Activated naive CD4-positive, alpha-beta T cell treated with anti-CD3 and anti-CD28 coated beads, Interleukin-2, amount 10 ng/mL, durations not matched to agents 7 days and 5 days (primary cell): ENCODE measurements at regions not wholly inside any gene's neighbourhood (a gene's known extent, or its start where the extent isn't known, plus 50 kb on each side); places are given as distances from the start of the nearest gene placed in this dataset.
"Not testable (repeated sequence)": the region's sequence is repeated elsewhere in the genome, so short reads cannot be mapped to it uniquely, and the experiment has no call there.

Experiments
- CTCF ChIA-PET: fragments of 350-600 bp; sonication (Branson Sonifier 250); formaldehyde crosslinking; loops from one replicate; lab custom pipeline; 2021; ENCODE audit warnings: antibody characterized with exemption; lab: Charles Lee
- DNase-seq: peaks from one replicate; pipeline ENCODE4 v3.0.0-alpha.2; 2020
- H3K27ac Mint-ChIP-seq: one replicate; pipeline ENCODE4 v1.8.0; 2021; ENCODE audit warnings: mild to moderate bottlenecking, moderate library complexity, mixed read lengths
- H3K27me3 Mint-ChIP-seq: one replicate; pipeline ENCODE4 v1.8.0; 2021; ENCODE audit warnings: mild to moderate bottlenecking, mixed read lengths
- H3K36me3 Mint-ChIP-seq: one replicate; pipeline ENCODE4 v1.8.0; 2021; ENCODE audit warnings: mixed read lengths
- H3K4me1 Mint-ChIP-seq: one replicate; pipeline ENCODE4 v1.8.0; 2021; ENCODE audit warnings: mixed read lengths
- H3K4me3 Mint-ChIP-seq: one replicate; pipeline ENCODE4 v1.8.0; 2021; ENCODE audit warnings: mild to moderate bottlenecking, moderate library complexity, mixed read lengths
- H3K9me3 Mint-ChIP-seq: one replicate; pipeline ENCODE4 v1.8.0; 2021; ENCODE audit warnings: mixed read lengths

- H3K36me3 Mint-ChIP-seq = no peaks in the 10 kb centered on the region
- H3K27me3 Mint-ChIP-seq = no peaks in the 10 kb centered on the region
- no peak overlapping the region for H3K4me3 Mint-ChIP-seq
- no peaks in the 10 kb centered on the region for H3K4me1 Mint-ChIP-seq
- H3K27ac Mint-ChIP-seq = no peak overlapping the region
- DNase-seq = no peak
- CTCF ChIA-PET = no interaction called here
- H3K9me3 Mint-ChIP-seq = no peaks in the 10 kb centered on the region
Observed at GRCh38 chr7:121696954-121697353, 176.0 kb upstream of the PTPRZ1 start.

DNA sequence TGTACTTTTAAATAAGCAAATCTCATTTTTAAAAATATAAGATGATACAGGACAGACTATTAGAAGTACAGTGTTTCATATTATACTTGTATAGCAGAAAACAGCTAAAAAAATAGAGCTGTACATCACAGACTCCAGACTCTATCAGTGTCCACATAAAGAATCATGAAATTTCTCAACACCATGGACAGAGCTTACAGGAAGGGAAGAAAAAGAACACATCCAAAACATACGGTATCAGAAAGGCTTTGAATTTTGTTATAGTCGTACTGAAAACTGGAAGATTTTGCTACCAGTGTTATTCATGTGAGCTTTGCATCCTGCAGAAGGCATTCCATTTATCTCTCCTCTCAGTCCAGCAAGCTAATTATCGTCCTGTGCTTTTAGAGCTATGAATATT lies 183.2 kb upstream of the PTPRZ1 start:
- CTCF ChIA-PET = no interaction called here
- Mint-ChIP-seq H3K4me1 (no peaks in the 10 kb centered on the region), H3K27me3 (no peaks in the 10 kb centered on the region), H3K36me3 (no peaks in the 10 kb centered on the region), H3K4me3 (no peak overlapping the region), H3K9me3 (no peaks in the 10 kb centered on the region), H3K27ac (no peak overlapping the region)
- no peak for DNase-seq

DNA sequence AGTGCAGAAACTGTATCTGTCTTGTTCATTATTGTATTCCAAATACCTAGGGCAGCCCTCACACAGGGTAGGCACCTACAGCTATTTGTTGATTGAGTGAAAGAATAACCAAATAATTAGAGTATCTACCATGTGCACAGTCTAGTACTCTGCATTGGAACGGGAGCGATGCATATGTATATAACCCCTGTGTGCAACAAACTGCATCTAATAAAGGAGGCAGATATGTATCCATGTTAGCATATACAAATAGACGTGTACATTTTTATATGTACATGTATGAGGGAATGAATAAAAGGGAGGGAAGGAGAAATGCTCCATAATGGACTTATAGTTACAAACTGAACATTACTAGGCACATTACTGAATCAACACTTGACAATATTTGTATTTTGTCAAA lies 191.3 kb upstream of the PTPRZ1 start:
- H3K36me3 Mint-ChIP-seq = no peaks in the 10 kb centered on the region
- H3K4me3 Mint-ChIP-seq = no peak overlapping the region
- H3K27ac Mint-ChIP-seq = no peak overlapping the region
- CTCF ChIA-PET = no interaction called here
- H3K27me3 Mint-ChIP-seq = no peaks in the 10 kb centered on the region
- H3K9me3 Mint-ChIP-seq = no peaks in the 10 kb centered on the region
- no peaks in the 10 kb centered on the region for H3K4me1 Mint-ChIP-seq
- no peak for DNase-seq

- H3K4me1 Mint-ChIP-seq = no peaks in the 10 kb centered on the region
- no peaks in the 10 kb centered on the region for H3K27me3 Mint-ChIP-seq
- CTCF ChIA-PET = no interaction called here
- H3K4me3 Mint-ChIP-seq = no peak overlapping the region
- H3K9me3 Mint-ChIP-seq = no peaks in the 10 kb centered on the region
- H3K36me3 Mint-ChIP-seq = no peaks in the 10 kb centered on the region
- DNase-seq = no peak
- H3K27ac Mint-ChIP-seq = no peak overlapping the region
Observed at GRCh38 chr7:121676168-121676567, 196.8 kb upstream of the PTPRZ1 start.

DNA sequence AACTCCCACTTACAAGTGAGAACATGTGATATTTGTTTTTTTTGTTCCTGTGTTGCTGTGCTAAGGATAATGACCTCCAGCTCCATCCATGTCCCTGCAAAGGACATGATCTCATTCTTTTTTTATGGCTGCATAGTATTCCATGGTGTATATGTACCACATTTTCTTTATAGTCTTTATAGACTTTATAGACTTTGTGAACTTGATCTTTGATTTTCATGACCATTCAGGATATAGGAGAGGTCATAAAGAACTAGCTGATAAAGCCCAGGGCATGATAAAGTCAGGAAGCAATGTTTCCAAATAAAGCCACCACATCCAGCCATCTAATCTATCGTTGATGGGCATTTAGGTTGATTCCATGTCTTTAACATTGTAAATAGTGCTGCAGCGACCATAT lies 198.5 kb upstream of the PTPRZ1 start:
- H3K27ac Mint-ChIP-seq, H3K4me1 Mint-ChIP-seq, CTCF ChIA-PET: not testable (repeated sequence)

GRCh38 chr7:121669144-121669543 lies 203.8 kb upstream of the PTPRZ1 start:
- H3K4me3 Mint-ChIP-seq = no peak overlapping the region
- no peak overlapping the region for H3K27ac Mint-ChIP-seq
- no peaks in the 10 kb centered on the region for H3K36me3 Mint-ChIP-seq
- no peaks in the 10 kb centered on the region for H3K4me1 Mint-ChIP-seq
- CTCF ChIA-PET = no interaction called here
- H3K27me3 Mint-ChIP-seq = no peaks in the 10 kb centered on the region
- no peaks in the 10 kb centered on the region for H3K9me3 Mint-ChIP-seq
- DNase-seq = no peak

More for the DNA sequence above, 198.5 kb upstream of the PTPRZ1 start:
- H3K4me3 Mint-ChIP-seq, H3K9me3 Mint-ChIP-seq, H3K36me3 Mint-ChIP-seq, DNase-seq, H3K27me3 Mint-ChIP-seq: not testable (repeated sequence)

- CTCF ChIA-PET = no interaction called here
- Mint-ChIP-seq H3K9me3 (no peaks in the 10 kb centered on the region), H3K4me3 (no peak overlapping the region), H3K36me3 (no peaks in the 10 kb centered on the region), H3K27ac (no peak overlapping the region), H3K4me1 (no peaks in the 10 kb centered on the region), H3K27me3 (no peaks in the 10 kb centered on the region)
- no peak for DNase-seq
Observed at GRCh38 chr7:121666306-121666705, 206.7 kb upstream of the PTPRZ1 start.

GRCh38 chr7:121643320-121643719 lies 229.6 kb upstream of the PTPRZ1 start:
- no peaks in the 10 kb centered on the region for H3K9me3 Mint-ChIP-seq
- H3K4me1 Mint-ChIP-seq = no peaks in the 10 kb centered on the region
- no peak for DNase-seq
- CTCF ChIA-PET = no interaction called here
- no peak overlapping the region for H3K27ac Mint-ChIP-seq
- no peaks in the 10 kb centered on the region for H3K27me3 Mint-ChIP-seq
- no peaks in the 10 kb centered on the region for H3K36me3 Mint-ChIP-seq
- H3K4me3 Mint-ChIP-seq = no peak overlapping the region

GRCh38 chr7:121639705-121640104 lies 233.3 kb upstream of the PTPRZ1 start:
- Mint-ChIP-seq H3K4me1 (no peaks in the 10 kb centered on the region), H3K4me3 (no peak overlapping the region), H3K27me3 (no peaks in the 10 kb centered on the region), H3K9me3 (no peaks in the 10 kb centered on the region), H3K36me3 (no peaks in the 10 kb centered on the region), H3K27ac (no peak overlapping the region)
- CTCF ChIA-PET = no interaction called here
- DNase-seq = no peak

GRCh38 chr7:121638286-121638685 lies 234.7 kb upstream of the PTPRZ1 start:
- CTCF ChIA-PET = no interaction called here
- H3K27ac Mint-ChIP-seq = no peak overlapping the region
- H3K4me1 Mint-ChIP-seq = no peaks in the 10 kb centered on the region
- H3K9me3 Mint-ChIP-seq = no peaks in the 10 kb centered on the region
- no peaks in the 10 kb centered on the region for H3K36me3 Mint-ChIP-seq
- no peak for DNase-seq
- H3K27me3 Mint-ChIP-seq = no peaks in the 10 kb centered on the region
- no peak overlapping the region for H3K4me3 Mint-ChIP-seq

GRCh38 chr7:121634356-121634755 lies 238.2 kb upstream of the FAM3C start:
- Mint-ChIP-seq H3K4me1 (no peaks in the 10 kb centered on the region), H3K9me3 (no peaks in the 10 kb centered on the region), H3K27ac (no peak overlapping the region), H3K36me3 (no peaks in the 10 kb centered on the region), H3K27me3 (no peaks in the 10 kb centered on the region), H3K4me3 (no peak overlapping the region)
- CTCF ChIA-PET = no interaction called here
- DNase-seq = no peak

DNA sequence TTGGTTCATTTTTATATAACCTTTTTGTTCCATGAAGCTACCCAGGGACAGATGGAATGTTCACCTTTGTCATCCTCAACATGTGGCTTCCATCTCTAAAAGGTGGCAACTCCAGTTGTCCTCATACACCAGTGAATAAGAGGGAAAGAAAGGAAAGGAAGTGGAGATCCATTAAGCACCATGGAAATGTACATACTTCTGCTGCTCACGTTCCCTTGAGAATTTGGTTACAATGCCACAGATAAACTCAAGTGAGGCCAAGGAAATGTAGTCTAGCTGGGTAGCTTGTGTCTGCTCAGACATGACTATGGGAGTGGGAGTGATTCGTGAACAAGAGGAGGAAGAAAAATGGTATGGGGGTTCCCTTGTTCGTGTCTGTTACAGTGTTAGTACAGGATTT lies 237.1 kb upstream of the FAM3C start:
- Mint-ChIP-seq H3K4me3 (no peak overlapping the region), H3K27me3 (no peaks in the 10 kb centered on the region), H3K27ac (no peak overlapping the region), H3K4me1 (no peaks in the 10 kb centered on the region), H3K36me3 (no peaks in the 10 kb centered on the region), H3K9me3 (no peaks in the 10 kb centered on the region)
- no peak for DNase-seq
- CTCF ChIA-PET = no interaction called here

- no peak overlapping the region for H3K27ac Mint-ChIP-seq
- no peaks in the 10 kb centered on the region for H3K36me3 Mint-ChIP-seq
- H3K27me3 Mint-ChIP-seq = no peaks in the 10 kb centered on the region
- DNase-seq = no peak
- no peak overlapping the region for H3K4me3 Mint-ChIP-seq
- H3K4me1 Mint-ChIP-seq = no peaks in the 10 kb centered on the region
- CTCF ChIA-PET = no interaction called here
- no peaks in the 10 kb centered on the region for H3K9me3 Mint-ChIP-seq
Observed at GRCh38 chr7:121624958-121625357, 228.8 kb upstream of the FAM3C start.

DNA sequence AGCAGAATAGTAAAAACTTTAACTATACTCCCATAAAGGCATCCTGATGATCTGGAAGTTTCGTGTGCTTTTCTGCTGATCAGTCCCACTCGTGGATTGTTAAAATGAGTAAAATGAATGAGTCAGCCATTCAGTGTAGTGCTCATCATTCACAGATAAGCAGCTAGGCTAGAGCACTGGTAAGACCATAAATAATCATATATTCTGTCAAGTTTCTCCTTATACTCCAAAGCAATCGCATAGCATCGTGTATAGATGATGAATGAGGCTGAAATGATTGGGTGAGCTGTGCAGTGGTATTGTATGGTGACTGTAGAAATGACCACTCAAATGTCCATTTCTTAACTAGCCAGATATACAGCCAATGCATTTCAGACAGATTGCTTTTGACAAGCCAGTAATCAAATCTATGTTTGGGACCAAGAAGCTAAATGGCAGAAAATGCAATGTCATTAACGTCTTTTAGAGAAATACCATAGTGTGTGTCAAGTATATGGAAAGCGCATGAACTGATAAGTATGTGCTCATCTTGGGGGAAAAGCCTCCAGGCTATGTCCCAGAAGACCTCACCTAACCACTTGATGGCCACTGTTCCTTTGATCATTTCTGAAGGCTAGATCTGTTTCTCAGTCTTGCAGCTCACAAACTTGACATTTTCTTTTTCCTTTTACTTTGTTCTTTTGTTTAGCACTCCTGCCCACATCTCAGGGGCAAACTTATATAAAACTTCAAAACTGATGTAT lies 227.2 kb upstream of the FAM3C start:
- Mint-ChIP-seq H3K9me3 (no peaks in the 10 kb centered on the region), H3K36me3 (no peaks in the 10 kb centered on the region), H3K4me1 (no peaks in the 10 kb centered on the region), H3K4me3 (no peak overlapping the region), H3K27ac (no peak overlapping the region), H3K27me3 (no peaks in the 10 kb centered on the region)
- no peak for DNase-seq
- CTCF ChIA-PET = no interaction called here

- no peak for DNase-seq
- H3K27ac Mint-ChIP-seq = no peak overlapping the region
- H3K4me1 Mint-ChIP-seq = no peaks in the 10 kb centered on the region
- H3K4me3 Mint-ChIP-seq = no peak overlapping the region
- H3K36me3 Mint-ChIP-seq = no peaks in the 10 kb centered on the region
- no peaks in the 10 kb centered on the region for H3K27me3 Mint-ChIP-seq
- CTCF ChIA-PET = no interaction called here
- no peaks in the 10 kb centered on the region for H3K9me3 Mint-ChIP-seq
Observed at GRCh38 chr7:121621937-121622336, 225.8 kb upstream of the FAM3C start.
